GM23338 (cell line): ENCODE measurements at regions not wholly inside any gene's neighbourhood (a gene's known extent, or its start where the extent isn't known, plus 50 kb on each side); places are given as distances from the start of the nearest gene placed in this dataset.

Experiments
- ATAC-seq: fragments of 200-7000 bp; cut with Tn5 transposase; 3 replicates; pipeline ENCODE4 v1.9.1; 2020
- DNase-seq: peaks from one replicate; pipeline ENCODE4 v3.0.0-alpha.2; 2015; ENCODE audit warnings: low spot score
- H2AFZ ChIP-seq: fragments of 200-600 bp; sonication (generic); 2 replicates; pipeline ENCODE4 v1.8.0; 2016; ENCODE audit warnings: antibody characterized with exemption, mild to moderate bottlenecking, moderate library complexity
- H3F3A ChIP-seq: fragments of 200-600 bp; sonication (generic); replicated peaks from 2 replicates; pipeline ENCODE4 v1.8.0; 2017; ENCODE audit warnings: antibody characterized with exemption, mixed run types, low read depth
- H3K27ac ChIP-seq: fragments of 200-600 bp; sonication (generic); 2 replicates; pipeline ENCODE4 v1.6.1; 2016; ENCODE audit warnings: low read depth
- H3K27me3 ChIP-seq: fragments of 200-600 bp; sonication (generic); 2 replicates; pipeline ENCODE4 v1.8.0; 2016; ENCODE audit warnings: mild to moderate bottlenecking, mixed run types, moderate library complexity; ENCODE audit not compliant: insufficient read depth
- H3K36me3 ChIP-seq: fragments of 200-600 bp; sonication (generic); 2 replicates; pipeline ENCODE4 v1.8.0; 2016; ENCODE audit warnings: mild to moderate bottlenecking; ENCODE audit not compliant: insufficient read depth
- H3K4me1 ChIP-seq: fragments of 200-600 bp; sonication (generic); 2 replicates; pipeline ENCODE4 v1.8.0; 2016; ENCODE audit warnings: mild to moderate bottlenecking, moderate library complexity; ENCODE audit not compliant: insufficient read depth
- H3K4me2 ChIP-seq: fragments of 200-600 bp; sonication (generic); 2 replicates; pipeline ENCODE4 v1.7.1; 2017; ENCODE audit warnings: mixed run types
- H3K4me3 ChIP-seq: fragments of 200-600 bp; sonication (generic); 2 replicates; pipeline ENCODE4 v1.6.1; 2016; ENCODE audit warnings: mixed run types
- H3K79me2 ChIP-seq: fragments of 200-600 bp; sonication (generic); replicated peaks from 2 replicates; pipeline ENCODE4 v1.8.0; 2017; ENCODE audit warnings: mild to moderate bottlenecking; ENCODE audit not compliant: insufficient read depth
- H3K9me2 ChIP-seq: fragments of 200-600 bp; sonication (generic); 2 replicates; pipeline ENCODE4 v1.8.0; 2017; ENCODE audit not compliant: insufficient read depth
- H4K20me1 ChIP-seq: fragments of 200-600 bp; sonication (generic); replicated peaks from 2 replicates; pipeline ENCODE4 v1.8.0; 2017; ENCODE audit warnings: mild to moderate bottlenecking; ENCODE audit not compliant: insufficient read depth
- H3K27ac Mint-ChIP-seq: 2 replicates; pipeline ENCODE4 v1.8.0; 2020; ENCODE audit warnings: inconsistent platforms, mild to moderate bottlenecking, moderate library complexity, mixed read lengths
- H3K27me3 Mint-ChIP-seq: 3 replicates; pipeline ENCODE4 v1.8.0; 2022; ENCODE audit warnings: low read depth, mild to moderate bottlenecking, moderate library complexity, mixed read lengths, inconsistent platforms; ENCODE audit not compliant: insufficient read depth, poor library complexity
- H3K36me3 Mint-ChIP-seq: 3 replicates; pipeline ENCODE4 v1.8.0; 2021; ENCODE audit warnings: low read depth, mild to moderate bottlenecking, inconsistent platforms, moderate library complexity, mixed read lengths
- H3K4me1 Mint-ChIP-seq: 3 replicates; pipeline ENCODE4 v1.8.0; 2020; ENCODE audit warnings: mild to moderate bottlenecking, inconsistent platforms, mixed read lengths
- H3K4me3 Mint-ChIP-seq: 3 replicates; pipeline ENCODE4 v1.8.0; 2021; ENCODE audit warnings: moderate library complexity, mild to moderate bottlenecking, inconsistent platforms, mixed read lengths
- H3K9me3 Mint-ChIP-seq: 3 replicates; pipeline ENCODE4 v1.8.0; 2020; ENCODE audit warnings: moderate library complexity, mild to moderate bottlenecking, inconsistent platforms, mixed read lengths
- CREB1 ChIP-seq: fragments of 250-450 bp; sonication (Bioruptor Pico); IDR thresholded peaks from 2 replicates; pipeline ENCODE4 v1.5.0; 2020; ENCODE audit warnings: low read depth, mild to moderate bottlenecking, moderate library complexity
- EZH2phosphoT487 ChIP-seq: fragments of 200-600 bp; sonication (generic); IDR thresholded peaks from one replicate; pipeline ENCODE4 v1.8.1; 2018; ENCODE audit warnings: antibody characterized with exemption; ENCODE audit not compliant: unreplicated experiment
- JUNB ChIP-seq: IDR thresholded peaks from one replicate; pipeline ENCODE4 v1.6.1; 2016; ENCODE audit warnings: antibody characterized with exemption; ENCODE audit not compliant: unreplicated experiment
- NANOG ChIP-seq: IDR thresholded peaks from 2 replicates; pipeline ENCODE4 v1.6.1; 2016; ENCODE audit warnings: antibody characterized with exemption, borderline replicate concordance
- TF ChIP-seq, protein P1 (sequence below), 2 experiments: fragments of 200-600 bp in 1 of 2; sonication (generic) in 1 of 2; conservative IDR thresholded peaks; 2 replicates each; pipeline versions ENCODE4 v1.5.1 to v1.6.1; 2016 to 2017; ENCODE audit warnings: antibody characterized with exemption in 2 of 2, low read depth in 2 of 2, mild to moderate bottlenecking in 2 of 2, moderate library complexity in 1 of 2
- TF ChIP-seq, protein P2 (sequence below): fragments of 250-450 bp; sonication (Bioruptor Pico); IDR thresholded peaks from 2 replicates; pipeline ENCODE4 v1.5.0; 2020; ENCODE audit warnings: mild to moderate bottlenecking, moderate library complexity
- TF ChIP-seq, protein P3 (sequence below): IDR thresholded peaks from one replicate; pipeline ENCODE4 v1.6.1; 2018; ENCODE audit warnings: antibody characterized with exemption; ENCODE audit not compliant: unreplicated experiment
- TF ChIP-seq, protein P4 (sequence below): IDR thresholded peaks from 2 replicates; pipeline ENCODE4 v1.6.1; 2016; ENCODE audit warnings: antibody characterized with exemption

DNA sequence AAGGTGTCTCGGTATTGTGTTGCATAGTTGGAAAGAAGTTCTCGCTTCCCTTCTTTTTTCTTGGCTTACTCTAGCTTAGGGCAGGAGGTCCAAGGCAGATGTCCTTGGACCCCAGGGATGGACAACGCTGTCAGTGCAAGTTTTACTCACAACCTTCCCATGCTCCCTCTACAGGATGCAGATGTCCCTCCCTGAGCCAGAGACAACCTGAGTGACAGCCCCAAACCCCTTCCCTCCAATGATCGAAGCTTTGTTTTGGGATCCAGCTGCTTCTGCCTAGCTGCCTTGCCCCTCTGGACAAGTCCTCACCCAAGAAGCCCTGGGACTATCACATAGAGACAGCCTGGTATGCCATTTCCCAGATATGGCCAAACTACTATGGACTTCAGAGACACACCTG, 112.0 kb upstream of the RAP1B start:
- Mint-ChIP-seq H3K36me3 (no peaks in the 10 kb centered on the region), H3K27ac (no peak overlapping the region), H3K27me3 (peaks cover 2% of the 10 kb centered on the region), H3K4me1 (peaks cover 3% of the 10 kb centered on the region; the same call in 2 of the 3 replicates), H3K9me3 (no peaks in the 10 kb centered on the region), H3K4me3 (no peak overlapping the region)
- Histone ChIP-seq H3K4me1 (peaks cover 7% of the 10 kb centered on the region; the same call in 1 of the 2 replicates), H3K79me2 (no peaks in the 10 kb centered on the region), H3K9me2 (0 out of 2 replicates have a peak, but pooled peaks cover 3% of the 10 kb centered on the region), H3K4me3 (no peak overlapping the region), H3F3A (no peaks in the 10 kb centered on the region), H3K27me3 (no peaks in the 10 kb centered on the region), H3K27ac (no peak overlapping the region), H4K20me1 (no peaks in the 10 kb centered on the region), H2AFZ (no peak overlapping the region), H3K4me2 (no peak overlapping the region), H3K36me3 (no peaks in the 10 kb centered on the region)
- peak; percentile 14 for DNase-seq
- peak; percentile 35; the same call in 2 of the 3 replicates for ATAC-seq
- TF ChIP-seq, protein P1, sequence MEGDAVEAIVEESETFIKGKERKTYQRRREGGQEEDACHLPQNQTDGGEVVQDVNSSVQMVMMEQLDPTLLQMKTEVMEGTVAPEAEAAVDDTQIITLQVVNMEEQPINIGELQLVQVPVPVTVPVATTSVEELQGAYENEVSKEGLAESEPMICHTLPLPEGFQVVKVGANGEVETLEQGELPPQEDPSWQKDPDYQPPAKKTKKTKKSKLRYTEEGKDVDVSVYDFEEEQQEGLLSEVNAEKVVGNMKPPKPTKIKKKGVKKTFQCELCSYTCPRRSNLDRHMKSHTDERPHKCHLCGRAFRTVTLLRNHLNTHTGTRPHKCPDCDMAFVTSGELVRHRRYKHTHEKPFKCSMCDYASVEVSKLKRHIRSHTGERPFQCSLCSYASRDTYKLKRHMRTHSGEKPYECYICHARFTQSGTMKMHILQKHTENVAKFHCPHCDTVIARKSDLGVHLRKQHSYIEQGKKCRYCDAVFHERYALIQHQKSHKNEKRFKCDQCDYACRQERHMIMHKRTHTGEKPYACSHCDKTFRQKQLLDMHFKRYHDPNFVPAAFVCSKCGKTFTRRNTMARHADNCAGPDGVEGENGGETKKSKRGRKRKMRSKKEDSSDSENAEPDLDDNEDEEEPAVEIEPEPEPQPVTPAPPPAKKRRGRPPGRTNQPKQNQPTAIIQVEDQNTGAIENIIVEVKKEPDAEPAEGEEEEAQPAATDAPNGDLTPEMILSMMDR (conservative IDR thresholded peaks at IDR 0.05; ENCODE audit: low read depth in 2 of 2), result peak in 1 of 2 experiments; percentile 31; a peak in 1 of 4 replicates
- TF ChIP-seq, protein P2, sequence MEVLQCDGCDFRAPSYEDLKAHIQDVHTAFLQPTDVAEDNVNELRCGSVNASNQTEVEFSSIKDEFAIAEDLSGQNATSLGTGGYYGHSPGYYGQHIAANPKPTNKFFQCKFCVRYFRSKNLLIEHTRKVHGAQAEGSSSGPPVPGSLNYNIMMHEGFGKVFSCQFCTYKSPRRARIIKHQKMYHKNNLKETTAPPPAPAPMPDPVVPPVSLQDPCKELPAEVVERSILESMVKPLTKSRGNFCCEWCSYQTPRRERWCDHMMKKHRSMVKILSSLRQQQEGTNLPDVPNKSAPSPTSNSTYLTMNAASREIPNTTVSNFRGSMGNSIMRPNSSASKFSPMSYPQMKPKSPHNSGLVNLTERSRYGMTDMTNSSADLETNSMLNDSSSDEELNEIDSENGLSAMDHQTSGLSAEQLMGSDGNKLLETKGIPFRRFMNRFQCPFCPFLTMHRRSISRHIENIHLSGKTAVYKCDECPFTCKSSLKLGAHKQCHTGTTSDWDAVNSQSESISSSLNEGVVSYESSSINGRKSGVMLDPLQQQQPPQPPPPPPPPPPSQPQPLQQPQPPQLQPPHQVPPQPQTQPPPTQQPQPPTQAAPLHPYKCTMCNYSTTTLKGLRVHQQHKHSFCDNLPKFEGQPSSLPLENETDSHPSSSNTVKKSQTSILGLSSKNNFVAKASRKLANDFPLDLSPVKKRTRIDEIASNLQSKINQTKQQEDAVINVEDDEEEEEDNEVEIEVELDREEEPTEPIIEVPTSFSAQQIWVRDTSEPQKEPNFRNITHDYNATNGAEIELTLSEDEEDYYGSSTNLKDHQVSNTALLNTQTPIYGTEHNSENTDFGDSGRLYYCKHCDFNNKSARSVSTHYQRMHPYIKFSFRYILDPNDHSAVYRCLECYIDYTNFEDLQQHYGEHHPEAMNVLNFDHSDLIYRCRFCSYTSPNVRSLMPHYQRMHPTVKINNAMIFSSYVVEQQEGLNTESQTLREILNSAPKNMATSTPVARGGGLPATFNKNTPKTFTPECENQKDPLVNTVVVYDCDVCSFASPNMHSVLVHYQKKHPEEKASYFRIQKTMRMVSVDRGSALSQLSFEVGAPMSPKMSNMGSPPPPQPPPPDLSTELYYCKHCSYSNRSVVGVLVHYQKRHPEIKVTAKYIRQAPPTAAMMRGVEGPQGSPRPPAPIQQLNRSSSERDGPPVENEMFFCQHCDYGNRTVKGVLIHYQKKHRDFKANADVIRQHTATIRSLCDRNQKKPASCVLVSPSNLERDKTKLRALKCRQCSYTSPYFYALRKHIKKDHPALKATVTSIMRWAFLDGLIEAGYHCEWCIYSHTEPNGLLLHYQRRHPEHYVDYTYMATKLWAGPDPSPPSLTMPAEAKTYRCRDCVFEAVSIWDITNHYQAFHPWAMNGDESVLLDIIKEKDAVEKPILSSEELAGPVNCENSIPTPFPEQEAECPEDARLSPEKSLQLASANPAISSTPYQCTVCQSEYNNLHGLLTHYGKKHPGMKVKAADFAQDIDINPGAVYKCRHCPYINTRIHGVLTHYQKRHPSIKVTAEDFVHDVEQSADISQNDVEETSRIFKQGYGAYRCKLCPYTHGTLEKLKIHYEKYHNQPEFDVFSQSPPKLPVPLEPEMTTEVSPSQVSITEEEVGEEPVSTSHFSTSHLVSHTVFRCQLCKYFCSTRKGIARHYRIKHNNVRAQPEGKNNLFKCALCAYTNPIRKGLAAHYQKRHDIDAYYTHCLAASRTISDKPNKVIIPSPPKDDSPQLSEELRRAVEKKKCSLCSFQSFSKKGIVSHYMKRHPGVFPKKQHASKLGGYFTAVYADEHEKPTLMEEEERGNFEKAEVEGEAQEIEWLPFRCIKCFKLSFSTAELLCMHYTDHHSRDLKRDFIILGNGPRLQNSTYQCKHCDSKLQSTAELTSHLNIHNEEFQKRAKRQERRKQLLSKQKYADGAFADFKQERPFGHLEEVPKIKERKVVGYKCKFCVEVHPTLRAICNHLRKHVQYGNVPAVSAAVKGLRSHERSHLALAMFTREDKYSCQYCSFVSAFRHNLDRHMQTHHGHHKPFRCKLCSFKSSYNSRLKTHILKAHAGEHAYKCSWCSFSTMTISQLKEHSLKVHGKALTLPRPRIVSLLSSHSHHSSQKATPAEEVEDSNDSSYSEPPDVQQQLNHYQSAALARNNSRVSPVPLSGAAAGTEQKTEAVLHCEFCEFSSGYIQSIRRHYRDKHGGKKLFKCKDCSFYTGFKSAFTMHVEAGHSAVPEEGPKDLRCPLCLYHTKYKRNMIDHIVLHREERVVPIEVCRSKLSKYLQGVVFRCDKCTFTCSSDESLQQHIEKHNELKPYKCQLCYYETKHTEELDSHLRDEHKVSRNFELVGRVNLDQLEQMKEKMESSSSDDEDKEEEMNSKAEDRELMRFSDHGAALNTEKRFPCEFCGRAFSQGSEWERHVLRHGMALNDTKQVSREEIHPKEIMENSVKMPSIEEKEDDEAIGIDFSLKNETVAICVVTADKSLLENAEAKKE, result no peak
- no peak for TF ChIP-seq NANOG

DNA sequence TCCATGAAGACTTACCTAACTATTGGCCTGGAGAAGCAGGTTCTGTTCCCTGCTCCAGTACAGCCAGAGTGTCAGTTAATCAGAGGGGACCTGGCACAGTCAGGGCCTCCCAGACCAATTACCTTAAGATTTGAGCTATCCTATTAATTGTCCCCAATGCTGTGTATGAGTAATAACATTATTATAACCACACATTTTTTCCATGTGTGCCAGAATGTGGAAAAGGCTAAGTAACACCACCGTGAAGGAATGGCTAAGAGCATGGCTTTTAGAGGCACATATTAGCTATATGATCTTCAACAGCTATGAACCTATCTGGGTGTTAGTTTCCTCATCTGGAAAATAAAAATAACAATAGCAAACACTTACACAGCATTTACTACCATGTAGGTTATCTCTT, 111.1 kb upstream of the RAP1B start:
- ATAC-seq (no peak), DNase-seq (no peak)
- H3K27ac ChIP-seq, result no peak overlapping the region
- H3K4me2 ChIP-seq, result no peak overlapping the region
- H3K4me1 ChIP-seq, result peaks cover 7% of the 10 kb centered on the region; the same call in 1 of the 2 replicates
- TF ChIP-seq EZH2phosphoT487 (no peak), CREB1 (CRISPR knock-in tag) (no peak), JUNB (no peak)
- TF ChIP-seq, protein P3, sequence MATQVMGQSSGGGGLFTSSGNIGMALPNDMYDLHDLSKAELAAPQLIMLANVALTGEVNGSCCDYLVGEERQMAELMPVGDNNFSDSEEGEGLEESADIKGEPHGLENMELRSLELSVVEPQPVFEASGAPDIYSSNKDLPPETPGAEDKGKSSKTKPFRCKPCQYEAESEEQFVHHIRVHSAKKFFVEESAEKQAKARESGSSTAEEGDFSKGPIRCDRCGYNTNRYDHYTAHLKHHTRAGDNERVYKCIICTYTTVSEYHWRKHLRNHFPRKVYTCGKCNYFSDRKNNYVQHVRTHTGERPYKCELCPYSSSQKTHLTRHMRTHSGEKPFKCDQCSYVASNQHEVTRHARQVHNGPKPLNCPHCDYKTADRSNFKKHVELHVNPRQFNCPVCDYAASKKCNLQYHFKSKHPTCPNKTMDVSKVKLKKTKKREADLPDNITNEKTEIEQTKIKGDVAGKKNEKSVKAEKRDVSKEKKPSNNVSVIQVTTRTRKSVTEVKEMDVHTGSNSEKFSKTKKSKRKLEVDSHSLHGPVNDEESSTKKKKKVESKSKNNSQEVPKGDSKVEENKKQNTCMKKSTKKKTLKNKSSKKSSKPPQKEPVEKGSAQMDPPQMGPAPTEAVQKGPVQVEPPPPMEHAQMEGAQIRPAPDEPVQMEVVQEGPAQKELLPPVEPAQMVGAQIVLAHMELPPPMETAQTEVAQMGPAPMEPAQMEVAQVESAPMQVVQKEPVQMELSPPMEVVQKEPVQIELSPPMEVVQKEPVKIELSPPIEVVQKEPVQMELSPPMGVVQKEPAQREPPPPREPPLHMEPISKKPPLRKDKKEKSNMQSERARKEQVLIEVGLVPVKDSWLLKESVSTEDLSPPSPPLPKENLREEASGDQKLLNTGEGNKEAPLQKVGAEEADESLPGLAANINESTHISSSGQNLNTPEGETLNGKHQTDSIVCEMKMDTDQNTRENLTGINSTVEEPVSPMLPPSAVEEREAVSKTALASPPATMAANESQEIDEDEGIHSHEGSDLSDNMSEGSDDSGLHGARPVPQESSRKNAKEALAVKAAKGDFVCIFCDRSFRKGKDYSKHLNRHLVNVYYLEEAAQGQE, result no peak
- TF ChIP-seq, protein P4, sequence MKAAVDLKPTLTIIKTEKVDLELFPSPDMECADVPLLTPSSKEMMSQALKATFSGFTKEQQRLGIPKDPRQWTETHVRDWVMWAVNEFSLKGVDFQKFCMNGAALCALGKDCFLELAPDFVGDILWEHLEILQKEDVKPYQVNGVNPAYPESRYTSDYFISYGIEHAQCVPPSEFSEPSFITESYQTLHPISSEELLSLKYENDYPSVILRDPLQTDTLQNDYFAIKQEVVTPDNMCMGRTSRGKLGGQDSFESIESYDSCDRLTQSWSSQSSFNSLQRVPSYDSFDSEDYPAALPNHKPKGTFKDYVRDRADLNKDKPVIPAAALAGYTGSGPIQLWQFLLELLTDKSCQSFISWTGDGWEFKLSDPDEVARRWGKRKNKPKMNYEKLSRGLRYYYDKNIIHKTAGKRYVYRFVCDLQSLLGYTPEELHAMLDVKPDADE, result no peak
- no peak overlapping the region for H3K4me3 Mint-ChIP-seq
- H3K36me3 Mint-ChIP-seq, result no peaks in the 10 kb centered on the region
- no peaks in the 10 kb centered on the region for H3K27me3 ChIP-seq
- peaks cover 2% of the 10 kb centered on the region for H3K27me3 Mint-ChIP-seq
- H3K79me2 ChIP-seq, result no peaks in the 10 kb centered on the region
- no peaks in the 10 kb centered on the region for H3K36me3 ChIP-seq
- no peaks in the 10 kb centered on the region for H3F3A ChIP-seq
- no peaks in the 10 kb centered on the region for H4K20me1 ChIP-seq
- no peaks in the 10 kb centered on the region for H3K9me3 Mint-ChIP-seq
- 0 out of 2 replicates have a peak, but pooled peaks cover 3% of the 10 kb centered on the region for H3K9me2 ChIP-seq
- peaks cover 3% of the 10 kb centered on the region; the same call in 2 of the 3 replicates for H3K4me1 Mint-ChIP-seq
- no peak overlapping the region for H3K27ac Mint-ChIP-seq
- H2AFZ ChIP-seq, result no peak overlapping the region
- H3K4me3 ChIP-seq, result no peak overlapping the region
